B cell (primary cell): ENCODE measurements at regions not wholly inside any gene's neighbourhood (a gene's known extent, or its start where the extent isn't known, plus 50 kb on each side); places are given as distances from the start of the nearest gene placed in this dataset.

Experiments used
- ATAC-seq: fragments of 200-7000 bp; cut with Tn5 transposase; one replicate; pipeline ENCODE4 v1.10.0; 2021; ENCODE audit warnings: low read depth, mild to moderate bottlenecking, moderate number of reproducible peaks, moderate library complexity
- CTCF ChIA-PET: fragments of 350-600 bp; sonication (Branson Sonifier 250); formaldehyde crosslinking; loops from one replicate; lab custom pipeline; 2021; ENCODE audit warnings: antibody characterized with exemption, inconsistent platforms; lab: Charles Lee
- POLR2A ChIA-PET: fragments of 350-600 bp; sonication (Branson Sonifier 250); formaldehyde crosslinking; loops from one replicate; lab custom pipeline; 2021; ENCODE audit warnings: antibody characterized with exemption; lab: Charles Lee
- DNase-seq: peaks from one replicate; pipeline ENCODE4 v3.0.0; 2013
- H2AFZ ChIP-seq: 2 replicates; pipeline ENCODE4 v1.6.1; 2012; ENCODE audit warnings: mild to moderate bottlenecking, low read depth, low read length; ENCODE audit not compliant: insufficient read depth, poor library complexity, severe bottlenecking
- H3K27ac ChIP-seq, 2 donors: 1 replicate in 1 of 2; 2 replicates in 1 of 2; pipeline ENCODE4 v1.5.1; 2012 to 2013; ENCODE audit warnings: low read length in 2 of 2, mild to moderate bottlenecking in 2 of 2, moderate library complexity in 1 of 2
- H3K27me3 ChIP-seq, 4 experiments: fragments of 200-600 bp in 1 of 4; sonication (generic) in 1 of 4; replicated peaks in 1 of 4; 1 replicate in 2 of 4; 2 replicates in 2 of 4; pipeline versions ENCODE4 v1.6.1 to v1.7.0; 2013 to 2016; ENCODE audit warnings: low read length in 3 of 4, mild to moderate bottlenecking in 2 of 4, mixed read lengths in 1 of 4, moderate library complexity in 1 of 4; ENCODE audit not compliant: insufficient read depth in 4 of 4, control insufficient read depth in 3 of 4; ENCODE audit errors: control extremely low read depth in 1 of 4
- H3K36me3 ChIP-seq, 2 experiments: replicated peaks in 1 of 2; 1 replicate in 1 of 2; 2 replicates in 1 of 2; pipeline versions ENCODE4 v1.6.1 to v1.7.1; 2013; ENCODE audit warnings: low read length in 1 of 2; ENCODE audit not compliant: insufficient read depth in 2 of 2, control insufficient read depth in 1 of 2; ENCODE audit errors: control extremely low read depth in 1 of 2, extremely low read depth in 1 of 2
- H3K4me1 ChIP-seq, 2 donors: fragments of 200-600 bp in 1 of 2; sonication (generic) in 1 of 2; 1 replicate in 1 of 2; 2 replicates in 1 of 2; pipeline versions ENCODE4 v1.5.1 to v1.6.1; 2013 to 2017; ENCODE audit warnings: low read length in 2 of 2; ENCODE audit not compliant: control insufficient read depth in 2 of 2, insufficient read depth in 2 of 2
- H3K4me2 ChIP-seq: replicated peaks from 2 replicates; pipeline ENCODE3; 2012; ENCODE audit warnings: mild to moderate bottlenecking, low read depth, low read length; ENCODE audit not compliant: poor library complexity, severe bottlenecking
- H3K4me3 ChIP-seq, 5 experiments: fragments of 200-600 bp in 1 of 5; sonication (generic) in 1 of 5; 1 replicate in 3 of 5; 2 replicates in 2 of 5; pipeline versions ENCODE4 v1.5.1 to v1.7.0; 2011 to 2016; ENCODE audit warnings: low read length in 4 of 5, mild to moderate bottlenecking in 4 of 5, low read depth in 2 of 5, control low read depth in 1 of 5, moderate library complexity in 1 of 5; ENCODE audit not compliant: insufficient read depth in 1 of 5; ENCODE audit errors: control extremely low read depth in 1 of 5, extremely low read depth in 1 of 5
- H3K79me2 ChIP-seq: fragments of 200-600 bp; sonication (generic); one replicate; pipeline ENCODE4 v1.6.0; 2016; ENCODE audit warnings: low read length; ENCODE audit not compliant: control insufficient read depth, insufficient read depth
- H3K9ac ChIP-seq: fragments of 200-600 bp; sonication (generic); 2 replicates; pipeline ENCODE4 v1.6.1; 2017; ENCODE audit warnings: mild to moderate bottlenecking, low read length, moderate library complexity
- H3K9me3 ChIP-seq, 3 donors: one replicate each; pipeline versions ENCODE4 v1.6.1 to v1.7.1; 2013; ENCODE audit warnings: low read length in 2 of 3; ENCODE audit not compliant: control insufficient read depth in 2 of 3, insufficient read depth in 1 of 3; ENCODE audit errors: control extremely low read depth in 1 of 3
- H4K20me1 ChIP-seq: 2 replicates; pipeline ENCODE4 v1.6.0; 2012; ENCODE audit warnings: mild to moderate bottlenecking, low read length; ENCODE audit not compliant: insufficient read depth, control insufficient read depth, poor library complexity, severe bottlenecking
- H3K27ac Mint-ChIP-seq: one replicate; pipeline ENCODE4 v1.8.0; 2021; ENCODE audit warnings: mixed read lengths
- H3K27me3 Mint-ChIP-seq: one replicate; pipeline ENCODE4 v1.8.0; 2021; ENCODE audit warnings: mixed read lengths
- H3K4me1 Mint-ChIP-seq: one replicate; pipeline ENCODE4 v1.8.0; 2021; ENCODE audit warnings: mixed read lengths
- H3K4me3 Mint-ChIP-seq: one replicate; pipeline ENCODE4 v1.8.0; 2021; ENCODE audit warnings: mixed read lengths
- H3K9me3 Mint-ChIP-seq: one replicate; pipeline ENCODE4 v1.8.0; 2022; ENCODE audit warnings: mixed read lengths; ENCODE audit not compliant: insufficient read depth
- EZH2 ChIP-seq: IDR thresholded peaks from 2 replicates; pipeline ENCODE4 v1.6.1; 2012; ENCODE audit warnings: borderline replicate concordance, low read depth, mild to moderate bottlenecking, moderate library complexity, low read length; ENCODE audit not compliant: insufficient read depth, poor library complexity, severe bottlenecking
- WGBS: methylation state at CpG from one replicate; pipeline ENCODE4 v1.1.5; 2013; ENCODE audit warnings: missing lambda C conversion rate; ENCODE audit not compliant: insufficient coverage; 5-methylcytosine and 5-hydroxymethylcytosine counted together
- intact Hi-C: fragments of 100-400 bp; cut with micrococcal nuclease; formaldehyde crosslinking; loops from one replicate; pipeline ENCODE4 v1.10.0; 2022
- TF ChIP-seq, protein P1 (sequence below): fragments of 200-600 bp; IDR thresholded peaks from one replicate; pipeline ENCODE4 v1.8.0; 2022; ENCODE audit warnings: antibody characterized with exemption, mild to moderate bottlenecking

DNA sequence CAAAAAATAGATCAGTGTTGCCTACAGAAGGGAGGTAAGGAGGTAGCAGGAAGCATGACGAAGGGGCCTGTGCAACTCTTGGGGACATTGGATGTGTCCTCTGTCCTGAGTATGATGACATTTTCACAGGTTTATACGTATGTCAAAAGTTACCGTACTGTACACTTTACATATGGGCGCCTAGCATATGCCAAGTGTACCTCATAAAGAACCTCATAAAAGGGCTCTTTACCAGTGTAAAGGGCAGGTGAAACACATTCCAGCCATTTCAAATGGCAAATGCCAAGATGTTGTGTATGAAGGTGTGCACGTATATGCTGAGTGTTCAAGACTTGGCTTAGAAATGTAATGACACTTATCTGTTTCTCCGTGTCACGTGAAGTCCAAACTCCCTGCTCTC is 573.4 kb downstream of the EFNB2 start:
- DNase-seq = no peak
- Histone ChIP-seq H3K9me3 (peaks cover 0 to 1% (median 0%) of the 10 kb centered on the region in 3 donors), H3K27ac (no peak overlapping the region), H2AFZ (no peak overlapping the region), H3K27me3 (no peaks in the 10 kb centered on the region), H4K20me1 (no peaks in the 10 kb centered on the region), H3K4me3 (no peak overlapping the region), H3K36me3 (no peaks in the 10 kb centered on the region), H3K4me1 (no peaks in the 10 kb centered on the region), H3K4me2 (no peak overlapping the region), H3K9ac (no peak overlapping the region), H3K79me2 (no peaks in the 10 kb centered on the region)
- Mint-ChIP-seq H3K27ac (no peak overlapping the region), H3K4me1 (no peaks in the 10 kb centered on the region), H3K27me3 (no peaks in the 10 kb centered on the region), H3K9me3 (no peaks in the 10 kb centered on the region), H3K4me3 (no peak overlapping the region)
- CTCF ChIA-PET = no interaction called here
- intact Hi-C loops = no loop called here
- WGBS = 97% methylated on average over 3 of the region's 7 CpGs
- POLR2A ChIA-PET = no interaction called here
- no peak for ATAC-seq
- TF ChIP-seq EZH2 = no peak
- TF ChIP-seq, protein P1, sequence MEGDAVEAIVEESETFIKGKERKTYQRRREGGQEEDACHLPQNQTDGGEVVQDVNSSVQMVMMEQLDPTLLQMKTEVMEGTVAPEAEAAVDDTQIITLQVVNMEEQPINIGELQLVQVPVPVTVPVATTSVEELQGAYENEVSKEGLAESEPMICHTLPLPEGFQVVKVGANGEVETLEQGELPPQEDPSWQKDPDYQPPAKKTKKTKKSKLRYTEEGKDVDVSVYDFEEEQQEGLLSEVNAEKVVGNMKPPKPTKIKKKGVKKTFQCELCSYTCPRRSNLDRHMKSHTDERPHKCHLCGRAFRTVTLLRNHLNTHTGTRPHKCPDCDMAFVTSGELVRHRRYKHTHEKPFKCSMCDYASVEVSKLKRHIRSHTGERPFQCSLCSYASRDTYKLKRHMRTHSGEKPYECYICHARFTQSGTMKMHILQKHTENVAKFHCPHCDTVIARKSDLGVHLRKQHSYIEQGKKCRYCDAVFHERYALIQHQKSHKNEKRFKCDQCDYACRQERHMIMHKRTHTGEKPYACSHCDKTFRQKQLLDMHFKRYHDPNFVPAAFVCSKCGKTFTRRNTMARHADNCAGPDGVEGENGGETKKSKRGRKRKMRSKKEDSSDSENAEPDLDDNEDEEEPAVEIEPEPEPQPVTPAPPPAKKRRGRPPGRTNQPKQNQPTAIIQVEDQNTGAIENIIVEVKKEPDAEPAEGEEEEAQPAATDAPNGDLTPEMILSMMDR = no peak

DNA sequence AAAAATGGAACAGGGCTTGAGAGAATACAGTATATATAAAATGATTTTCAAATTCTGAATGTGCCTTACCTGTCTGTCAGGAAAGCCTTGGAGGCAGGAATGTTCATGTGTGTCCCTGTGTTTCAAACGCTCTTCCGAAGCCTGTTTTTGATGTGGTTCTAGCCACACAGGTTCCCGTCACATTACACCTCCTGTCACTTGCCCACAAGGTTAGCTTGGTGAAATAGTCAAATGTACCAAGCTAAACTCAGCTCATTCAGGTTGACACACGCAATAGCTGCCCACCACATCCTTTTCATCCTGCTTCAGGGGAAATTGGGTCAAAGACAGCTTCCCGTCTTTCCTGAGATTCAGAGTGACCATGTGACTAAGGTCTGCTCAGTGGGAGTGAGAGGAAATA is 574.0 kb downstream of the EFNB2 start:
- ATAC-seq = no peak
- Histone ChIP-seq H3K9ac (no peak overlapping the region), H3K27ac (no peak overlapping the region), H3K9me3 (peaks cover 0 to 1% (median 0%) of the 10 kb centered on the region in 3 donors), H3K36me3 (no peaks in the 10 kb centered on the region), H3K27me3 (no peaks in the 10 kb centered on the region), H3K4me1 (no peaks in the 10 kb centered on the region), H4K20me1 (no peaks in the 10 kb centered on the region), H3K79me2 (no peaks in the 10 kb centered on the region), H3K4me3 (no peak overlapping the region), H2AFZ (no peak overlapping the region), H3K4me2 (no peak overlapping the region)
- Mint-ChIP-seq H3K27me3 (no peaks in the 10 kb centered on the region), H3K27ac (no peak overlapping the region), H3K4me1 (no peaks in the 10 kb centered on the region), H3K4me3 (no peak overlapping the region), H3K9me3 (no peaks in the 10 kb centered on the region)
- no peak for DNase-seq
- ChIA-PET POLR2A (no interaction called here), CTCF (no interaction called here)
- intact Hi-C loops = no loop called here
- 70% methylated on average over 3 of the region's 5 CpGs for WGBS
- no peak for TF ChIP-seq EZH2
- TF ChIP-seq, protein P1 = no peak
